Panc1 (cell line): ENCODE measurements at regions not wholly inside any gene's neighbourhood (a gene's known extent, or its start where the extent isn't known, plus 50 kb on each side); places are given as distances from the start of the nearest gene placed in this dataset.

Experiments used
- ATAC-seq: fragments of 200-7000 bp; cut with Tn5 transposase; 2 replicates; pipeline ENCODE4 v1.9.1; 2020; ENCODE audit warnings: mild to moderate bottlenecking, moderate library complexity
- BruUV-seq: library from RNA; stranded (reverse); fragments of 400-500 nt; replicated peaks from 2 replicates; lab custom pipeline; 2021; lab: Mats Ljungman, UMichigan
- CTCF ChIA-PET: fragments of 300-600 bp; sonication (Branson Sonifier 250); formaldehyde crosslinking; loops from one replicate; lab custom pipeline; 2022; ENCODE audit warnings: antibody characterized with exemption; lab: Charles Lee
- POLR2A ChIA-PET: fragments of 300-600 bp; sonication (Branson Sonifier 250); formaldehyde crosslinking; loops from one replicate; lab custom pipeline; 2022; ENCODE audit warnings: antibody characterized with exemption; lab: Charles Lee
- DNase-seq: peaks from one replicate; pipeline ENCODE4 v3.0.0-alpha.2; 2010; ENCODE audit warnings: low read depth, low spot score
- H3K27ac ChIP-seq: 2 replicates; pipeline ENCODE4 v1.5.1; 2011; ENCODE audit warnings: mild to moderate bottlenecking, low read length, inconsistent platforms
- H3K27me3 ChIP-seq: fragments of 200-500 bp; sonication (Bioruptor generic); 2 replicates; pipeline ENCODE4 v1.6.0; 2014; ENCODE audit warnings: low read length, inconsistent platforms; ENCODE audit not compliant: control insufficient read depth, insufficient read depth
- H3K36me3 ChIP-seq: fragments of 200-500 bp; sonication (Bioruptor generic); 2 replicates; pipeline ENCODE4 v1.5.1; 2014; ENCODE audit warnings: inconsistent platforms, mild to moderate bottlenecking, low read length, moderate library complexity; ENCODE audit not compliant: control insufficient read depth, insufficient read depth
- H3K4me1 ChIP-seq: 2 replicates; pipeline ENCODE4 v1.5.1; 2011; ENCODE audit warnings: inconsistent platforms, mild to moderate bottlenecking, low read length, moderate library complexity; ENCODE audit not compliant: control insufficient read depth, insufficient read depth
- H3K4me3 ChIP-seq, 2 experiments: 2 replicates each; pipeline ENCODE4 v1.5.1; 2011 to 2012; ENCODE audit warnings: low read depth in 2 of 2, low read length in 2 of 2, mild to moderate bottlenecking in 2 of 2, inconsistent platforms in 1 of 2, moderate library complexity in 1 of 2
- H3K9me3 ChIP-seq: fragments of 200-500 bp; sonication (Bioruptor generic); 2 replicates; pipeline ENCODE4 v1.5.1; 2014; ENCODE audit warnings: low read depth, mild to moderate bottlenecking, inconsistent platforms, low read length, moderate library complexity; ENCODE audit not compliant: control insufficient read depth, insufficient read depth
- CTCF ChIP-seq: fragments of 450-650 bp; IDR thresholded peaks from 2 replicates; pipeline ENCODE4 v1.5.1; 2017; ENCODE audit warnings: mild to moderate bottlenecking
- POLR2AphosphoS5 ChIP-seq: IDR thresholded peaks from 2 replicates; pipeline ENCODE4 v1.6.1; 2012; ENCODE audit warnings: mild to moderate bottlenecking, low read depth, low read length, moderate library complexity
- REST ChIP-seq, 2 experiments: IDR thresholded peaks; 2 replicates each; pipeline ENCODE4 v1.6.1; 2011 to 2012; ENCODE audit warnings: low read depth in 2 of 2, control low read depth in 1 of 2, low read length in 1 of 2, mild to moderate bottlenecking in 1 of 2, moderate library complexity in 1 of 2; ENCODE audit not compliant: insufficient read depth in 1 of 2
- SIN3A ChIP-seq: IDR thresholded peaks from 2 replicates; pipeline ENCODE4 v1.6.1; 2012; ENCODE audit warnings: low read depth, mild to moderate bottlenecking, low read length, moderate library complexity, borderline replicate concordance; ENCODE audit not compliant: insufficient read depth
- TCF7L2 ChIP-seq: IDR thresholded peaks from 2 replicates; pipeline ENCODE4 v1.6.1; 2011; ENCODE audit warnings: mild to moderate bottlenecking, low read depth, low read length, inconsistent platforms
- in situ Hi-C: cut with HindIII; loops from 2 replicates; pipeline ENCODE4 v1.10.0; 2016; ENCODE audit warnings: low sequenced_read_pairs, low pct_unique_long_range_greater_than_20kb
- intact Hi-C: fragments of 100-400 bp; cut with micrococcal nuclease; formaldehyde crosslinking; loops from one replicate; pipeline ENCODE4 v1.10.0; 2022; ENCODE audit not compliant: unreplicated experiment

GRCh38 chr2:212900715-212901114 is 250.7 kb downstream of the IKZF2 start:
- no peaks in the 10 kb centered on the region for H3K27me3 ChIP-seq
- H3K4me3 ChIP-seq, result no peak overlapping the region
- H3K27ac ChIP-seq, result no peak overlapping the region
- no peaks in the 10 kb centered on the region for H3K4me1 ChIP-seq
- in situ Hi-C loops (no loop called here), intact Hi-C loops (no loop called here)
- BruUV-seq, result no TSS peak
- ChIA-PET POLR2A (no interaction called here), CTCF (no interaction called here)
- DNase-seq, result no peak
- no peak for ATAC-seq
- TF ChIP-seq TCF7L2 (no peak), REST (IDR thresholded peaks at IDR 0.05; ENCODE audit: insufficient read depth in 1 of 2, low read depth in 2 of 2, low read length in 1 of 2) (no peak), SIN3A (no peak), CTCF (no peak), POLR2AphosphoS5 (no peak)
- no peaks in the 10 kb centered on the region for H3K9me3 ChIP-seq
- no peaks in the 10 kb centered on the region for H3K36me3 ChIP-seq

- DNase-seq, result no peak
- Histone ChIP-seq H3K4me3 (no peak overlapping the region), H3K4me1 (no peaks in the 10 kb centered on the region), H3K27ac (no peak overlapping the region), H3K36me3 (no peaks in the 10 kb centered on the region), H3K27me3 (no peaks in the 10 kb centered on the region), H3K9me3 (no peaks in the 10 kb centered on the region)
- CTCF ChIA-PET, result no interaction called here
- no peak for ATAC-seq
- in situ Hi-C loops (no loop called here), intact Hi-C loops (no loop called here)
- BruUV-seq, result no TSS peak
- TF ChIP-seq POLR2AphosphoS5, result no peak
- no peak for TF ChIP-seq TCF7L2
- TF ChIP-seq CTCF, result no peak
- TF ChIP-seq REST (IDR thresholded peaks at IDR 0.05; ENCODE audit: insufficient read depth in 1 of 2, low read depth in 2 of 2, low read length in 1 of 2), result no peak
- TF ChIP-seq SIN3A, result no peak
- POLR2A ChIA-PET, result no interaction called here
Observed at GRCh38 chr2:212898011-212898410, 253.4 kb downstream of the IKZF2 start.
